Natural killer cell (primary cell): ENCODE measurements at regions not wholly inside any gene's neighbourhood (a gene's known extent, or its start where the extent isn't known, plus 50 kb on each side); places are given as distances from the start of the nearest gene placed in this dataset.

ENCODE experiments used
- ATAC-seq, 3 donors: fragments of 150-1000 bp in 2 of 3; fragments of 200-7000 bp in 1 of 3; cut with Tn5 transposase; 1 replicate in 1 of 3; 2 replicates in 2 of 3; pipeline ENCODE4 v1.10.0; 2021; ENCODE audit warnings: mild to moderate bottlenecking in 2 of 3, moderate library complexity in 2 of 3
- DNase-seq, 2 donors: peaks; one replicate each; pipeline versions ENCODE4 v3.0.0 to v3.0.0-alpha.2; 2013 to 2021; ENCODE audit warnings: mixed read lengths in 1 of 2
- H3K27ac ChIP-seq: one replicate; pipeline ENCODE4 v1.5.1; 2013; ENCODE audit warnings: mild to moderate bottlenecking, low read length
- H3K27me3 ChIP-seq: one replicate; pipeline ENCODE4 v1.6.1; 2013; ENCODE audit warnings: low read length; ENCODE audit not compliant: control insufficient read depth, insufficient read depth
- H3K36me3 ChIP-seq: one replicate; pipeline ENCODE4 v1.6.1; 2013; ENCODE audit warnings: low read length; ENCODE audit not compliant: control insufficient read depth, insufficient read depth
- H3K4me1 ChIP-seq: one replicate; pipeline ENCODE4 v1.6.1; 2013; ENCODE audit warnings: low read length; ENCODE audit not compliant: control insufficient read depth, insufficient read depth
- H3K4me3 ChIP-seq: one replicate; pipeline ENCODE4 v1.5.1; 2013; ENCODE audit warnings: low read length
- H3K9me3 ChIP-seq: one replicate; pipeline ENCODE4 v1.6.1; 2013; ENCODE audit warnings: low read length; ENCODE audit not compliant: control insufficient read depth, insufficient read depth
- H3K27ac Mint-ChIP-seq, 2 donors: one replicate each; pipeline ENCODE4 v1.8.0; 2022; ENCODE audit warnings: mild to moderate bottlenecking in 2 of 2, mixed read lengths in 2 of 2, moderate library complexity in 1 of 2
- H3K27me3 Mint-ChIP-seq, 2 donors: one replicate each; pipeline ENCODE4 v1.8.0; 2022; ENCODE audit warnings: low read depth in 2 of 2, mixed read lengths in 2 of 2
- H3K36me3 Mint-ChIP-seq: one replicate; pipeline ENCODE4 v1.8.0; 2022; ENCODE audit warnings: mixed read lengths
- H3K4me1 Mint-ChIP-seq, 2 donors: one replicate each; pipeline ENCODE4 v1.8.0; 2022; ENCODE audit warnings: mixed read lengths in 2 of 2
- H3K4me3 Mint-ChIP-seq: one replicate; pipeline ENCODE4 v1.8.0; 2022; ENCODE audit warnings: mild to moderate bottlenecking, moderate library complexity, mixed read lengths
- H3K9me3 Mint-ChIP-seq, 2 donors: one replicate each; pipeline ENCODE4 v1.8.0; 2022; ENCODE audit warnings: mixed read lengths in 2 of 2
- WGBS: methylation state at CpG from one replicate; pipeline ENCODE4 v1.1.7; 2013; ENCODE audit warnings: missing lambda C conversion rate; ENCODE audit not compliant: insufficient coverage; 5-methylcytosine and 5-hydroxymethylcytosine counted together
- intact Hi-C: fragments of 100-400 bp; cut with micrococcal nuclease; formaldehyde crosslinking; loops from one replicate; pipeline ENCODE4 v1.14.2; 2022
- TF ChIP-seq, protein P1 (sequence below): fragments of 200-600 bp; IDR thresholded peaks from one replicate; pipeline ENCODE4 v1.8.0; 2022; ENCODE audit warnings: antibody characterized with exemption

DNA sequence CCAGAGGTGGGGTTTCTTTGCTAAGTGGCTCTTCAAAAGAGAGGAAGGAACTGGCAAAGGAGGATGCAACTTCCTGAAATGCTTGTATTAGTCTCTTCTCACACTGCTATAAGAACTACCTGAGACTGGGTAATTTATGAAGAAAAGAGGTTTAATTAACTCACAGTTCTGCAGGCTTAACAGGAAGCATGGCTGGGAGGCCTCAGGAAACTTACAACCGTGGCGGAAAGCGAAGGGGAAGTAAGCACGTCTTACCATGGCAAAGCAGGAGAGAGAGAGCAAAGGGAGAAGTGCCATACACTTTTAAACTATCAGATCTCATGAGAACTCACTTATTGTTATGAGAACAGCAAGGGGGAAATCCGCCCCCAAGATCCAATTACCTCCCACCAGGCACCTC is 505.7 kb downstream of the ZNF674 start:
- Histone ChIP-seq H3K4me3 (no peak overlapping the region), H3K4me1 (no peaks in the 10 kb centered on the region), H3K27ac (no peak overlapping the region), H3K36me3 (no peaks in the 10 kb centered on the region), H3K9me3 (peaks cover 4% of the 10 kb centered on the region), H3K27me3 (no peaks in the 10 kb centered on the region)
- ATAC-seq (no peak), DNase-seq (no peak)
- Mint-ChIP-seq H3K27ac (no peak overlapping the region), H3K36me3 (no peaks in the 10 kb centered on the region), H3K4me1 (no peaks in the 10 kb centered on the region), H3K4me3 (no peak overlapping the region), H3K9me3 (peaks cover 5 to 8% of the 10 kb centered on the region in 2 donors), H3K27me3 (peaks cover 3 to 18% of the 10 kb centered on the region in 2 donors)
- TF ChIP-seq, protein P1, sequence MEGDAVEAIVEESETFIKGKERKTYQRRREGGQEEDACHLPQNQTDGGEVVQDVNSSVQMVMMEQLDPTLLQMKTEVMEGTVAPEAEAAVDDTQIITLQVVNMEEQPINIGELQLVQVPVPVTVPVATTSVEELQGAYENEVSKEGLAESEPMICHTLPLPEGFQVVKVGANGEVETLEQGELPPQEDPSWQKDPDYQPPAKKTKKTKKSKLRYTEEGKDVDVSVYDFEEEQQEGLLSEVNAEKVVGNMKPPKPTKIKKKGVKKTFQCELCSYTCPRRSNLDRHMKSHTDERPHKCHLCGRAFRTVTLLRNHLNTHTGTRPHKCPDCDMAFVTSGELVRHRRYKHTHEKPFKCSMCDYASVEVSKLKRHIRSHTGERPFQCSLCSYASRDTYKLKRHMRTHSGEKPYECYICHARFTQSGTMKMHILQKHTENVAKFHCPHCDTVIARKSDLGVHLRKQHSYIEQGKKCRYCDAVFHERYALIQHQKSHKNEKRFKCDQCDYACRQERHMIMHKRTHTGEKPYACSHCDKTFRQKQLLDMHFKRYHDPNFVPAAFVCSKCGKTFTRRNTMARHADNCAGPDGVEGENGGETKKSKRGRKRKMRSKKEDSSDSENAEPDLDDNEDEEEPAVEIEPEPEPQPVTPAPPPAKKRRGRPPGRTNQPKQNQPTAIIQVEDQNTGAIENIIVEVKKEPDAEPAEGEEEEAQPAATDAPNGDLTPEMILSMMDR: no peak
- intact Hi-C loops: no loop called here
- WGBS: 100% methylated on average over 1 of the region's 5 CpGs

DNA sequence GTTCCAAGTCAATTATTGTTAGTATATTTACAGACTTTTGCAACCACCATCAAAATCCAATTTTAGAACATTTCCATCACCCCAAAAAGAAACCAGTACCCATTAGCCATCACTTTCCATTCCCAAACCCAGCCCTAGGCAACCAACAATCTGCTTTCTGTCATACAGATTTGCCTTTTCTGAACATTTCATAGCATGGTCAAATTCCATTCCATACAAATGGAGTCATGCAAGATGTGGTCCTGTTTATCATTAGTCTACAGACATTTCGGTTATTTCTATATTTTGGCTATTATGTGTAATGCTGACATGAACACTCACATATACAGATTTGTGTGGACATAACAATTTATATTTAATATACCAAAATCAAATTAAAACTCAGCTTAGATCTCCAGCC is 508.7 kb downstream of the ZNF674 start:
- peaks cover 2 to 19% of the 10 kb centered on the region in 2 donors for H3K27me3 Mint-ChIP-seq
- no peak overlapping the region for H3K4me3 Mint-ChIP-seq
- Histone ChIP-seq H3K36me3 (no peaks in the 10 kb centered on the region), H3K4me1 (no peaks in the 10 kb centered on the region), H3K27me3 (no peaks in the 10 kb centered on the region), H3K4me3 (no peak overlapping the region), H3K27ac (no peak overlapping the region), H3K9me3 (peaks cover 2% of the 10 kb centered on the region)
- DNase-seq (no peak), ATAC-seq (no peak)
- no peaks in the 10 kb centered on the region for H3K4me1 Mint-ChIP-seq
- TF ChIP-seq, protein P1: no peak
- H3K9me3 Mint-ChIP-seq: peaks cover 2 to 7% of the 10 kb centered on the region in 2 donors
- no peak overlapping the region for H3K27ac Mint-ChIP-seq
- intact Hi-C loops: no loop called here
- H3K36me3 Mint-ChIP-seq: no peaks in the 10 kb centered on the region
- WGBS: no CpG with 5 or more reads among the region's 1 CpG

DNA sequence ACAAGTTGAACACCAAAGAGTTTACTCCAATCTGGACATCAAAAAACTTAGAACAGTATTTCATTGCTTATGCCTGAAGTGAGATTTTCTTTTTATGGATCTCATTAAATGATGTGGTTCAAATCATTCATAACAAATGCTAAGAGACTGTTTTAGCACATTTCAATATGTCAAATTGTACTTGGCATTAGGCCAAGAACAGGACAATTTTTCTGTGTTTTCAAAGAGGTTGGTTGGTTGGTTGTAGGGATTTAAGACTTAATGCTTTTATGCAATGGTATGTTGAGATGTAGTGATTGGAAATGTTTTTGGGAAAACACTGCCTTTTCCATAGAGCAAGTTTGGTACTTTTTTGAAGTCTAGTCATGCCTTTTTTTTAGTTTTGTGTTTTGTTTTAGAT is 510.4 kb downstream of the ZNF674 start:
- TF ChIP-seq, protein P1: no peak

DNA sequence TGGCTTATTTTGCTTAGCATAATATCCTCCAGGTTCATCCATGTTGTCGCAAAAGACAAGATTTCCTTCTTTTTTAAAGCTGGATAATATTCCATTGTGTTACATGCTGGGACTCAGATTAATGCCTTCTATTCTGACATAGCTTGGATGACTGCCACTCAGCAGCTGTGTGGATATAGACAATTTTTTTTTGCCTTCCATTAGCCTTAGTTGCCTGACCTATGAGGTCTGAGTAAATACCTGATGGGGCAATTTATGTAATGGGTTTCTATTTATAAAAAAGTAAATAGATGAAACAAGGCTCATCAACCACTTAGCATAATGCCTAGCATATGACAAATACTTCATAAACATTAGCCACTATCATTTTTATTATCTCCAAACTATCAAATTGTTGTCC is 515.4 kb downstream of the ZNF674 start:
- H3K36me3 ChIP-seq: no peaks in the 10 kb centered on the region
- ATAC-seq (no peak), DNase-seq (no peak)
- no peak overlapping the region for H3K27ac Mint-ChIP-seq
- no peaks in the 10 kb centered on the region for H3K27me3 ChIP-seq
- intact Hi-C loops: no loop called here
- peaks cover 0 to 18% of the 10 kb centered on the region in 2 donors for H3K27me3 Mint-ChIP-seq
- no peaks in the 10 kb centered on the region for H3K9me3 ChIP-seq
- H3K27ac ChIP-seq: no peak overlapping the region
- H3K36me3 Mint-ChIP-seq: no peaks in the 10 kb centered on the region
- TF ChIP-seq, protein P1: no peak
- no peaks in the 10 kb centered on the region for H3K4me1 Mint-ChIP-seq
- no peak overlapping the region for H3K4me3 ChIP-seq
- 100% methylated on average over 1 of the region's 1 CpG for WGBS
- no peaks in the 10 kb centered on the region for H3K9me3 Mint-ChIP-seq
- no peak overlapping the region for H3K4me3 Mint-ChIP-seq
- H3K4me1 ChIP-seq: no peaks in the 10 kb centered on the region

More for the DNA sequence above, 510.4 kb downstream of the ZNF674 start:
- ATAC-seq (no peak), DNase-seq (no peak)
- Mint-ChIP-seq H3K9me3 (no peaks in the 10 kb centered on the region), H3K36me3 (no peaks in the 10 kb centered on the region), H3K27me3 (peaks cover 0 to 22% of the 10 kb centered on the region in 2 donors), H3K4me3 (no peak overlapping the region), H3K4me1 (no peaks in the 10 kb centered on the region), H3K27ac (no peak overlapping the region)
- Histone ChIP-seq H3K9me3 (no peaks in the 10 kb centered on the region), H3K27me3 (no peaks in the 10 kb centered on the region), H3K27ac (no peak overlapping the region), H3K4me3 (no peak overlapping the region), H3K4me1 (no peaks in the 10 kb centered on the region), H3K36me3 (no peaks in the 10 kb centered on the region)
- intact Hi-C loops: no loop called here
